ENCODE measurements at regions not wholly inside any gene's neighbourhood (a gene's known extent, or its start where the extent isn't known, plus 50 kb on each side); places are given as distances from the start of the nearest gene placed in this dataset.

- TF ChIP-seq, protein P1, sequence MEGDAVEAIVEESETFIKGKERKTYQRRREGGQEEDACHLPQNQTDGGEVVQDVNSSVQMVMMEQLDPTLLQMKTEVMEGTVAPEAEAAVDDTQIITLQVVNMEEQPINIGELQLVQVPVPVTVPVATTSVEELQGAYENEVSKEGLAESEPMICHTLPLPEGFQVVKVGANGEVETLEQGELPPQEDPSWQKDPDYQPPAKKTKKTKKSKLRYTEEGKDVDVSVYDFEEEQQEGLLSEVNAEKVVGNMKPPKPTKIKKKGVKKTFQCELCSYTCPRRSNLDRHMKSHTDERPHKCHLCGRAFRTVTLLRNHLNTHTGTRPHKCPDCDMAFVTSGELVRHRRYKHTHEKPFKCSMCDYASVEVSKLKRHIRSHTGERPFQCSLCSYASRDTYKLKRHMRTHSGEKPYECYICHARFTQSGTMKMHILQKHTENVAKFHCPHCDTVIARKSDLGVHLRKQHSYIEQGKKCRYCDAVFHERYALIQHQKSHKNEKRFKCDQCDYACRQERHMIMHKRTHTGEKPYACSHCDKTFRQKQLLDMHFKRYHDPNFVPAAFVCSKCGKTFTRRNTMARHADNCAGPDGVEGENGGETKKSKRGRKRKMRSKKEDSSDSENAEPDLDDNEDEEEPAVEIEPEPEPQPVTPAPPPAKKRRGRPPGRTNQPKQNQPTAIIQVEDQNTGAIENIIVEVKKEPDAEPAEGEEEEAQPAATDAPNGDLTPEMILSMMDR (IDR thresholded peaks at IDR 0.05) = no peak
- no peaks in the 10 kb centered on the region for H3K36me3 ChIP-seq
- no peaks in the 10 kb centered on the region for H3K27me3 ChIP-seq
- no peak overlapping the region for H3K27ac ChIP-seq
- no peak overlapping the region for H3K4me3 ChIP-seq
- no peaks in the 10 kb centered on the region for H3K9me3 ChIP-seq
- DNase-seq (ENCODE audit: low spot score) = no peak
- H3K4me1 ChIP-seq = no peaks in the 10 kb centered on the region
Observed at GRCh38 chr15:87720235-87720634, 536.3 kb downstream of the NTRK3 start.

DNA sequence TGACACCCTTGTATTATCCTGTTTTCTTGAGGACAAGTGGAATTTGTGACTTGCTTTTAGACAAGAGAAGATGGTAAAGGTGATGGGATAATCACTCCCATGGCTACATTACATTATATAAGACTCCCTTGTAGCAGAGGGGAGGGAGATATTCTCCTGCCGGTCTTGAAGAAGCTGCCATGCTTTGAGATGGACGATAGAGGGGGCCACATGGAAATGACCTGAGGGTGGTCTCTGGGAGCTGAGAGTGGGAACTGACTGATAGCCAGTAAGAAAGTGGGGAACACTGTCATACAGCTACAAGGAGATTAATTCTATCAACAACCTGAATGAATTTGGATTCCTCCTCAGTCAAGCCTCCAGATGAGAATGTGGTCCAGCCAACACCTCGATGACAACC is 540.1 kb downstream of the NTRK3 start:
- H3K27me3 ChIP-seq = no peaks in the 10 kb centered on the region
- no peaks in the 10 kb centered on the region for H3K9me3 ChIP-seq
- no peaks in the 10 kb centered on the region for H3K36me3 ChIP-seq
- DNase-seq (ENCODE audit: low spot score) = no peak
- H3K4me3 ChIP-seq = no peak overlapping the region
- no peaks in the 10 kb centered on the region for H3K4me1 ChIP-seq
- TF ChIP-seq, protein P1 (IDR thresholded peaks at IDR 0.05) = no peak
- no peak overlapping the region for H3K27ac ChIP-seq

- DNase-seq (ENCODE audit: low spot score) = no peak
- Histone ChIP-seq H3K4me1 (no peaks in the 10 kb centered on the region), H3K36me3 (no peaks in the 10 kb centered on the region), H3K4me3 (no peak overlapping the region), H3K27ac (no peak overlapping the region), H3K9me3 (no peaks in the 10 kb centered on the region), H3K27me3 (no peaks in the 10 kb centered on the region)
- TF ChIP-seq, protein P1 (IDR thresholded peaks at IDR 0.05) = no peak
Observed at GRCh38 chr15:87715252-87715651, 541.3 kb downstream of the NTRK3 start.

DNA sequence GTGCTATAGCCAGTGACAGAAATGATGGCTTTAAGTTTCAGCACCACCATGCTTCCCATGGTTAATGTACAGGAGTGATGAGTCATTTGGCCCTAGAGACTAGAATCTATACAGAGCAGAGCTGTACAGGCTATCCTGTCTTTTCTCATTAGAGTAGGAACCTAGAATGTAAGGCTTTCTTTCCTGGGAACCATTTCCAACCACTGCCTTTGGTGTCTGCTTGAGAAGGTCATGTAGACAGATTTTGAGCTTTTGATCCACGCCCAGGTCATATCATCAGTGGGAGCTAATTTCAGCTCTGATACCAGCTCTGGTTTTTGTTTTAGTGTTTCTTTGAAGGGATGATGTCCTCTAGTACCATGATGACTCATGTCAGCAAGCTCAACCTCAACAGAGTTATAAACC is 543.1 kb downstream of the NTRK3 start:
- TF ChIP-seq, protein P1 (IDR thresholded peaks at IDR 0.05) = no peak
- H3K4me1 ChIP-seq = no peaks in the 10 kb centered on the region
- H3K9me3 ChIP-seq = no peaks in the 10 kb centered on the region
- no peak for DNase-seq (ENCODE audit: low spot score)
- H3K36me3 ChIP-seq = no peaks in the 10 kb centered on the region
- H3K27ac ChIP-seq = no peak overlapping the region
- H3K4me3 ChIP-seq = no peak overlapping the region
- H3K27me3 ChIP-seq = no peaks in the 10 kb centered on the region

- H3K27me3 ChIP-seq = no peaks in the 10 kb centered on the region
- no peak overlapping the region for H3K27ac ChIP-seq
- no peaks in the 10 kb centered on the region for H3K4me1 ChIP-seq
- H3K4me3 ChIP-seq = no peak overlapping the region
- TF ChIP-seq, protein P1 (IDR thresholded peaks at IDR 0.05) = no peak
- DNase-seq (ENCODE audit: low spot score) = no peak
- no peaks in the 10 kb centered on the region for H3K36me3 ChIP-seq
- H3K9me3 ChIP-seq = no peaks in the 10 kb centered on the region
Observed at GRCh38 chr15:87712211-87712610, 544.3 kb downstream of the NTRK3 start.

DNA sequence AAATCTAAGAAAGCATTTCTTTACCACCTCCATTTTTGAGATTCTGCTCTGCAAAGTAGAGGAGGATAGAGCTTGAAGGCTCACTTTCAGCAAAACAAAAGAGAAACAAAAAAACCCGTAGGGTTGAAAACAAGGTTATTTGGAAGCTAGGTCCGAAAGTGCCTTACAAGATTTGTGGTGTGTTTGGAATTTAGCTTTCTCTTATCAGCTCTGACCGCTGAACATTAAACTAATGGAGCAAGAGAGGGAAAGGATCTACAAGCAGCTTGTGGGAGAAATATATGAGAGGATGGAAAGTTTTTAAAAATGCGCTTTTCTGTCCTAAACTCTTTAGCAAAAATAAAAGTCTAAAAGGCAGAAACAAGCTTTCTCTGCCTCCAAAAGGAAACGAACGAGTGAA is 545.5 kb downstream of the NTRK3 start:
- Histone ChIP-seq H3K9me3 (no peaks in the 10 kb centered on the region), H3K27me3 (no peaks in the 10 kb centered on the region), H3K4me3 (no peak overlapping the region), H3K27ac (no peak overlapping the region), H3K36me3 (no peaks in the 10 kb centered on the region), H3K4me1 (no peaks in the 10 kb centered on the region)
- DNase-seq (ENCODE audit: low spot score) = no peak
- TF ChIP-seq, protein P1 (IDR thresholded peaks at IDR 0.05) = no peak

Data from right atrium auricular region (tissue), 2 donors.